A549 (cell line): ENCODE measurements at regions not wholly inside any gene's neighbourhood (a gene's known extent, or its start where the extent isn't known, plus 50 kb on each side); places are given as distances from the start of the nearest gene placed in this dataset.

Experiments used
- ATAC-seq, 2 experiments: fragments of 200-7000 bp in 1 of 2; fragments of >200 bp in 1 of 2; cut with Nextera tagmentation in 1 of 2; cut with Tn5 transposase in 1 of 2; 3 replicates each; pipeline versions ENCODE4 v1.8.0 to v1.9.1; 2018 to 2020; ENCODE audit warnings: mild to moderate bottlenecking in 1 of 2, moderate library complexity in 1 of 2
- CTCF ChIA-PET: fragments of 300-600 bp; sonication (Branson Sonifier 250); formaldehyde crosslinking; extraction: SDS; loops from one replicate; lab custom pipeline; 2021; ENCODE audit warnings: antibody characterized with exemption, inconsistent platforms; lab: Yijun Ruan, JAX
- POLR2A ChIA-PET: fragments of 350-600 bp; formaldehyde crosslinking; extraction: SDS; loops from one replicate; lab custom pipeline; 2021; ENCODE audit warnings: antibody characterized with exemption, inconsistent platforms; lab: Yijun Ruan, JAX
- DNase-seq, 2 experiments: peaks; one replicate each; pipeline versions ENCODE4 v3.0.0 to v3.0.0-alpha.2; 2011 to 2016; ENCODE audit warnings: low read depth in 1 of 2, low spot score in 1 of 2
- FAIRE-seq: peaks from 2 replicates; lab custom pipeline; 2011; peaks lifted over from hg19 to GRCh38; lab: Jason Lieb, UNC
- H3K27ac ChIP-seq, 2 experiments: fragments of >200 bp; sonication (Bioruptor Twin); formaldehyde crosslinking; 3 replicates each; pipeline ENCODE4 v1.5.1; 2016 to 2017
- H3K4me1 ChIP-seq: fragments of >200 bp; sonication (Bioruptor Twin); formaldehyde crosslinking; 3 replicates; pipeline ENCODE4 v1.6.1; 2016
- H3K4me2 ChIP-seq: fragments of >200 bp; sonication (Bioruptor Twin); formaldehyde crosslinking; 3 replicates; pipeline ENCODE4 v1.6.1; 2016
- H3K4me3 ChIP-seq: fragments of >200 bp; sonication (Bioruptor Twin); formaldehyde crosslinking; 3 replicates; pipeline ENCODE4 v1.5.1; 2016
- H3K9me3 ChIP-seq: fragments of >200 bp; sonication (Bioruptor Twin); formaldehyde crosslinking; 3 replicates; pipeline ENCODE4 v1.6.1; 2016
- ATOH8 ChIP-seq: fragments of 250-450 bp; sonication (Bioruptor Pico); IDR thresholded peaks from 2 replicates; pipeline ENCODE4 v1.5.0; 2020; ENCODE audit warnings: low read depth, mild to moderate bottlenecking, moderate library complexity
- BHLHE40 ChIP-seq: IDR thresholded peaks from 2 replicates; pipeline ENCODE4 v1.6.1; 2012; ENCODE audit warnings: low read depth, low read length, inconsistent platforms
- FOSL2 ChIP-seq, 2 experiments: fragments of 450-650 bp in 1 of 2; fragments of >200 bp in 1 of 2; sonication (Bioruptor Twin) in 1 of 2; formaldehyde crosslinking; IDR thresholded peaks; 2 replicates each; pipeline versions ENCODE4 v1.5.0 to v1.6.1; 2016 to 2020; ENCODE audit warnings: mild to moderate bottlenecking in 1 of 2, moderate library complexity in 1 of 2
- GATA3 ChIP-seq: IDR thresholded peaks from 2 replicates; pipeline ENCODE4 v1.6.1; 2012; ENCODE audit warnings: borderline replicate concordance
- HDAC2 ChIP-seq: fragments of 200-600 bp; sonication (generic); IDR thresholded peaks from 2 replicates; pipeline ENCODE4 v1.6.1; 2016
- HMGXB4 ChIP-seq: fragments of 250-450 bp; sonication (Bioruptor Pico); IDR thresholded peaks from 2 replicates; pipeline ENCODE4 v1.5.0; 2021; ENCODE audit warnings: mild to moderate bottlenecking, moderate library complexity, borderline replicate concordance
- HOXB5 ChIP-seq: fragments of 250-450 bp; sonication (Bioruptor Pico); IDR thresholded peaks from 2 replicates; pipeline ENCODE4 v1.5.0; 2020; ENCODE audit warnings: mild to moderate bottlenecking, moderate library complexity
- JUN ChIP-seq, 2 experiments: fragments of >200 bp; sonication (Bioruptor Twin); formaldehyde crosslinking; IDR thresholded peaks; 2 replicates in 1 of 2; 3 replicates in 1 of 2; pipeline ENCODE4 v1.6.1; 2016 to 2017
- POLR2A ChIP-seq: IDR thresholded peaks from 2 replicates; pipeline ENCODE4 v1.6.1; 2012; ENCODE audit warnings: mild to moderate bottlenecking, low read length
- SMC3 ChIP-seq: fragments of >200 bp; sonication (Bioruptor Twin); formaldehyde crosslinking; IDR thresholded peaks from 3 replicates; pipeline ENCODE4 v1.6.1; 2018; ENCODE audit warnings: inconsistent platforms
- SREBF2 ChIP-seq: fragments of 450-650 bp; IDR thresholded peaks from 2 replicates; pipeline ENCODE4 v1.6.1; 2014; ENCODE audit warnings: mild to moderate bottlenecking, moderate library complexity
- TFCP2L1 ChIP-seq: fragments of 250-450 bp; sonication (Bioruptor Pico); IDR thresholded peaks from 2 replicates; pipeline ENCODE4 v1.5.0; 2021; ENCODE audit warnings: mild to moderate bottlenecking
- TP53 ChIP-seq: fragments of 250-450 bp; sonication (Bioruptor Pico); IDR thresholded peaks from 2 replicates; pipeline ENCODE4 v1.5.0; 2021; ENCODE audit warnings: mild to moderate bottlenecking, moderate library complexity
- USF2 ChIP-seq: fragments of 450-650 bp; IDR thresholded peaks from 2 replicates; pipeline ENCODE4 v1.6.1; 2014; ENCODE audit warnings: antibody characterized with exemption
- ZC3H11A ChIP-seq: fragments of 450-650 bp; IDR thresholded peaks from 2 replicates; pipeline ENCODE4 v1.6.1; 2014; ENCODE audit warnings: antibody characterized with exemption, mild to moderate bottlenecking
- ZNF302 ChIP-seq: fragments of 250-450 bp; sonication (Bioruptor Pico); IDR thresholded peaks from 2 replicates; pipeline ENCODE4 v1.9.0; 2021; ENCODE audit warnings: inconsistent platforms, mild to moderate bottlenecking, moderate library complexity
- TF ChIP-seq, protein P1 (sequence below): fragments of 200-600 bp; sonication (generic); IDR thresholded peaks from 2 replicates; pipeline ENCODE4 v1.6.1; 2016; ENCODE audit warnings: antibody characterized with exemption, mild to moderate bottlenecking, moderate library complexity
- TF ChIP-seq, protein P2 (sequence below): fragments of >200 bp; sonication (Bioruptor Twin); formaldehyde crosslinking; IDR thresholded peaks from 3 replicates; pipeline ENCODE4 v1.5.1; 2016
- TF ChIP-seq, protein P3 (sequence below): fragments of 150-350 bp; IDR thresholded peaks from 2 replicates; pipeline ENCODE4 v1.6.1; 2014; ENCODE audit warnings: low read depth, mild to moderate bottlenecking, low read length

DNA sequence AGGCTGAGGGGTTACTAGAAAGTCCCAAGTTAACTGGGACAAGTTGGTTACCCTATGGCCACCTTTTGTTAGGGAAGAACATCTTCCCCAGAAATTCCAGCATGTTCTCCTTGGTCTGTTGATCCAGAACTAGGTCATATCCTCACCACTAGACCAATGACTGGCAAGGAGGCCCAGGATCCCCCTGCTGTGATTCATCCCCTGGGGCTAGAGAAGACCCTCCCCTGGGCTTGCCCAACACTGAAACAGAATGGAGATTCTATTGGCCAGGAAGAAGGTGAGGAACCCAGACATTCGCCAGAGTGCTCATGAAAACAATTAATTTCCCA is 90.1 kb upstream of the SIM2 start (continued):
- TF ChIP-seq HMGXB4 (CRISPR knock-in tag) = no peak
- TF ChIP-seq, protein P1, sequence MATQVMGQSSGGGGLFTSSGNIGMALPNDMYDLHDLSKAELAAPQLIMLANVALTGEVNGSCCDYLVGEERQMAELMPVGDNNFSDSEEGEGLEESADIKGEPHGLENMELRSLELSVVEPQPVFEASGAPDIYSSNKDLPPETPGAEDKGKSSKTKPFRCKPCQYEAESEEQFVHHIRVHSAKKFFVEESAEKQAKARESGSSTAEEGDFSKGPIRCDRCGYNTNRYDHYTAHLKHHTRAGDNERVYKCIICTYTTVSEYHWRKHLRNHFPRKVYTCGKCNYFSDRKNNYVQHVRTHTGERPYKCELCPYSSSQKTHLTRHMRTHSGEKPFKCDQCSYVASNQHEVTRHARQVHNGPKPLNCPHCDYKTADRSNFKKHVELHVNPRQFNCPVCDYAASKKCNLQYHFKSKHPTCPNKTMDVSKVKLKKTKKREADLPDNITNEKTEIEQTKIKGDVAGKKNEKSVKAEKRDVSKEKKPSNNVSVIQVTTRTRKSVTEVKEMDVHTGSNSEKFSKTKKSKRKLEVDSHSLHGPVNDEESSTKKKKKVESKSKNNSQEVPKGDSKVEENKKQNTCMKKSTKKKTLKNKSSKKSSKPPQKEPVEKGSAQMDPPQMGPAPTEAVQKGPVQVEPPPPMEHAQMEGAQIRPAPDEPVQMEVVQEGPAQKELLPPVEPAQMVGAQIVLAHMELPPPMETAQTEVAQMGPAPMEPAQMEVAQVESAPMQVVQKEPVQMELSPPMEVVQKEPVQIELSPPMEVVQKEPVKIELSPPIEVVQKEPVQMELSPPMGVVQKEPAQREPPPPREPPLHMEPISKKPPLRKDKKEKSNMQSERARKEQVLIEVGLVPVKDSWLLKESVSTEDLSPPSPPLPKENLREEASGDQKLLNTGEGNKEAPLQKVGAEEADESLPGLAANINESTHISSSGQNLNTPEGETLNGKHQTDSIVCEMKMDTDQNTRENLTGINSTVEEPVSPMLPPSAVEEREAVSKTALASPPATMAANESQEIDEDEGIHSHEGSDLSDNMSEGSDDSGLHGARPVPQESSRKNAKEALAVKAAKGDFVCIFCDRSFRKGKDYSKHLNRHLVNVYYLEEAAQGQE = no peak
- no peak for TF ChIP-seq JUN (IDR thresholded peaks at IDR 0.05)
- TF ChIP-seq GATA3 = no peak

DNA sequence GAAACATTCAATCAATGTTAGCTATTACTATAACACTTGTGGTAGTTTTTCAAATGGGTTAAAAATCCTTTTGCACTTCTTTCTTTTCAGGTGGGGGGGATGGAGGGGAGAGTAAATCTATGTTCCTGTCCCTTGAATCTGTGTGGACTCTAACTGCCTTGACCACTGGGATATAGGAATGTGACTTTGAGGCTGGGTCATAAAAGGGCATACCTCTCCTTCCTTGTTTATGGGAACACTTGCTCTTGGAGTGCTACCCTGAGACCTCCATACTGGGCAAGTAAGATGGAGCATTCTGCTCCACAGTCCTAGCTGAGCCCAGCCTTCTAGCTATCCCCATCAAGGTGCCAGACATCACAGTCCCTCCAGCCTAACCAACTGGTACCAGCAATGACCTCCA is 89.3 kb upstream of the SIM2 start:
- Histone ChIP-seq H3K9me3 (peaks cover 2% of the 10 kb centered on the region; the same call in 1 of the 3 replicates), H3K4me1 (no peaks in the 10 kb centered on the region), H3K4me2 (no peak overlapping the region), H3K27ac (no peak overlapping the region), H3K4me3 (no peak overlapping the region)
- TF ChIP-seq HMGXB4 (CRISPR knock-in tag) (no peak), USF2 (no peak), HDAC2 (no peak), ZC3H11A (no peak), ZNF302 (CRISPR knock-in tag) (no peak), BHLHE40 (no peak), SREBF2 (no peak), HOXB5 (CRISPR knock-in tag) (no peak), FOSL2 (IDR thresholded peaks at IDR 0.05) (no peak), FOSL2 (CRISPR knock-in tag; IDR thresholded peaks at IDR 0.05) (no peak), SMC3 (no peak), TFCP2L1 (no peak), TP53 (CRISPR knock-in tag) (no peak), ATOH8 (CRISPR knock-in tag) (no peak), POLR2A (no peak)
- TF ChIP-seq, protein P2, sequence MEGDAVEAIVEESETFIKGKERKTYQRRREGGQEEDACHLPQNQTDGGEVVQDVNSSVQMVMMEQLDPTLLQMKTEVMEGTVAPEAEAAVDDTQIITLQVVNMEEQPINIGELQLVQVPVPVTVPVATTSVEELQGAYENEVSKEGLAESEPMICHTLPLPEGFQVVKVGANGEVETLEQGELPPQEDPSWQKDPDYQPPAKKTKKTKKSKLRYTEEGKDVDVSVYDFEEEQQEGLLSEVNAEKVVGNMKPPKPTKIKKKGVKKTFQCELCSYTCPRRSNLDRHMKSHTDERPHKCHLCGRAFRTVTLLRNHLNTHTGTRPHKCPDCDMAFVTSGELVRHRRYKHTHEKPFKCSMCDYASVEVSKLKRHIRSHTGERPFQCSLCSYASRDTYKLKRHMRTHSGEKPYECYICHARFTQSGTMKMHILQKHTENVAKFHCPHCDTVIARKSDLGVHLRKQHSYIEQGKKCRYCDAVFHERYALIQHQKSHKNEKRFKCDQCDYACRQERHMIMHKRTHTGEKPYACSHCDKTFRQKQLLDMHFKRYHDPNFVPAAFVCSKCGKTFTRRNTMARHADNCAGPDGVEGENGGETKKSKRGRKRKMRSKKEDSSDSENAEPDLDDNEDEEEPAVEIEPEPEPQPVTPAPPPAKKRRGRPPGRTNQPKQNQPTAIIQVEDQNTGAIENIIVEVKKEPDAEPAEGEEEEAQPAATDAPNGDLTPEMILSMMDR = no peak
- TF ChIP-seq, protein P3, sequence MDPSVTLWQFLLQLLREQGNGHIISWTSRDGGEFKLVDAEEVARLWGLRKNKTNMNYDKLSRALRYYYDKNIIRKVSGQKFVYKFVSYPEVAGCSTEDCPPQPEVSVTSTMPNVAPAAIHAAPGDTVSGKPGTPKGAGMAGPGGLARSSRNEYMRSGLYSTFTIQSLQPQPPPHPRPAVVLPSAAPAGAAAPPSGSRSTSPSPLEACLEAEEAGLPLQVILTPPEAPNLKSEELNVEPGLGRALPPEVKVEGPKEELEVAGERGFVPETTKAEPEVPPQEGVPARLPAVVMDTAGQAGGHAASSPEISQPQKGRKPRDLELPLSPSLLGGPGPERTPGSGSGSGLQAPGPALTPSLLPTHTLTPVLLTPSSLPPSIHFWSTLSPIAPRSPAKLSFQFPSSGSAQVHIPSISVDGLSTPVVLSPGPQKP = no peak
- DNase-seq (no peak), ATAC-seq (no peak), FAIRE-seq (no peak)
- ChIA-PET CTCF (interaction anchor here (0.6 to 1.2 kb wide), 2 partner anchors 21 to 405 kb away, joined by 3 to 5 read pairs; no protein-coding TSS in a partner anchor), POLR2A (interaction anchor here (1.0 kb wide), 1 partner anchor 10 kb away, joined by 3 read pairs; no protein-coding TSS in a partner anchor)
